ENCODE measurements at regions not wholly inside any gene's neighbourhood (a gene's known extent, or its start where the extent isn't known, plus 50 kb on each side); places are given as distances from the start of the nearest gene placed in this dataset.

GRCh38 chr13:50459658-50460057, 383.8 kb downstream of the DLEU7 start:
- Histone ChIP-seq H3K27me3 (no peaks in the 10 kb centered on the region), H3K36me3 (no peaks in the 10 kb centered on the region), H3K9me3 (no peaks in the 10 kb centered on the region), H3K4me3 (no peak overlapping the region), H3K27ac (no peak overlapping the region), H3K4me1 (no peaks in the 10 kb centered on the region)
- no peak for TF ChIP-seq POLR2A (IDR thresholded peaks at IDR 0.05)
- no peak for TF ChIP-seq POLR2AphosphoS5 (IDR thresholded peaks at IDR 0.05; ENCODE audit: insufficient read depth in 1 of 2, low read depth in 1 of 2)
- TF ChIP-seq CTCF (IDR thresholded peaks at IDR 0.05) = no peak
- intact Hi-C loops (cut with DNase I) = no loop called here
- DNase-seq (ENCODE audit: extremely low spot score in 2 of 2) = no peak

- intact Hi-C loops (cut with DNase I) = no loop called here
- TF ChIP-seq POLR2A (IDR thresholded peaks at IDR 0.05) (no peak), POLR2AphosphoS5 (IDR thresholded peaks at IDR 0.05; ENCODE audit: insufficient read depth in 1 of 2, low read depth in 1 of 2) (no peak), CTCF (IDR thresholded peaks at IDR 0.05) (no peak)
- H3K4me1 ChIP-seq = no peaks in the 10 kb centered on the region
- no peak for DNase-seq (ENCODE audit: extremely low spot score in 2 of 2)
- no peaks in the 10 kb centered on the region for H3K27me3 ChIP-seq
- no peaks in the 10 kb centered on the region for H3K36me3 ChIP-seq
- H3K4me3 ChIP-seq = no peak overlapping the region
- no peak overlapping the region for H3K27ac ChIP-seq
- H3K9me3 ChIP-seq = no peaks in the 10 kb centered on the region
Observed at GRCh38 chr13:50460358-50460757, 383.1 kb downstream of the DLEU7 start.

- H3K4me3 ChIP-seq = no peak overlapping the region
- no peaks in the 10 kb centered on the region for H3K27me3 ChIP-seq
- intact Hi-C loops (cut with DNase I) = no loop called here
- TF ChIP-seq POLR2AphosphoS5 (IDR thresholded peaks at IDR 0.05; ENCODE audit: insufficient read depth in 1 of 2, low read depth in 1 of 2) = no peak
- no peak for TF ChIP-seq CTCF (IDR thresholded peaks at IDR 0.05)
- TF ChIP-seq POLR2A (IDR thresholded peaks at IDR 0.05) = no peak
- no peaks in the 10 kb centered on the region for H3K36me3 ChIP-seq
- H3K27ac ChIP-seq = no peak overlapping the region
- H3K4me1 ChIP-seq = no peaks in the 10 kb centered on the region
- no peaks in the 10 kb centered on the region for H3K9me3 ChIP-seq
- DNase-seq (ENCODE audit: extremely low spot score in 2 of 2) = no peak
Observed at GRCh38 chr13:50461189-50461588, 382.3 kb downstream of the DLEU7 start.

- peaks cover 6% of the 10 kb centered on the region for H3K4me1 ChIP-seq
- intact Hi-C loops (cut with DNase I) = no loop called here
- no peak for DNase-seq (ENCODE audit: extremely low spot score in 2 of 2)
- H3K36me3 ChIP-seq = no peaks in the 10 kb centered on the region
- H3K4me3 ChIP-seq = no peak overlapping the region
- no peaks in the 10 kb centered on the region for H3K9me3 ChIP-seq
- H3K27me3 ChIP-seq = no peaks in the 10 kb centered on the region
- no peak overlapping the region for H3K27ac ChIP-seq
- TF ChIP-seq POLR2A (IDR thresholded peaks at IDR 0.05) (no peak), POLR2AphosphoS5 (IDR thresholded peaks at IDR 0.05; ENCODE audit: insufficient read depth in 1 of 2, low read depth in 1 of 2) (no peak), CTCF (IDR thresholded peaks at IDR 0.05) (no peak)
Observed at GRCh38 chr13:50463719-50464118, 379.8 kb downstream of the DLEU7 start.

- intact Hi-C loops (cut with DNase I) = no loop called here
- DNase-seq (ENCODE audit: extremely low spot score in 2 of 2) = no peak
- Histone ChIP-seq H3K9me3 (no peaks in the 10 kb centered on the region), H3K4me3 (no peak overlapping the region), H3K4me1 (peaks cover 6% of the 10 kb centered on the region), H3K36me3 (no peaks in the 10 kb centered on the region), H3K27ac (no peak overlapping the region), H3K27me3 (no peaks in the 10 kb centered on the region)
- TF ChIP-seq POLR2A (IDR thresholded peaks at IDR 0.05) = no peak
- no peak for TF ChIP-seq POLR2AphosphoS5 (IDR thresholded peaks at IDR 0.05; ENCODE audit: insufficient read depth in 1 of 2, low read depth in 1 of 2)
- no peak for TF ChIP-seq CTCF (IDR thresholded peaks at IDR 0.05)
Observed at GRCh38 chr13:50464349-50465251, 378.9 kb downstream of the DLEU7 start.

Measured in vagina (tissue), 2 donors.